HG03039 (cell line): ENCODE measurements at regions not wholly inside any gene's neighbourhood (a gene's known extent, or its start where the extent isn't known, plus 50 kb on each side); places are given as distances from the start of the nearest gene placed in this dataset.
"Not testable (repeated sequence)": the region's sequence is repeated elsewhere in the genome, so short reads cannot be mapped to it uniquely, and the experiment has no call there.

ENCODE experiments used
- ATAC-seq: cut with Tn5 transposase; IDR thresholded peaks from one replicate; pipeline ENCODE4 v1.9.1; 2021; ENCODE audit warnings: mild to moderate bottlenecking, moderate library complexity; ENCODE audit not compliant: unreplicated experiment

- ATAC-seq, result no peak
Measured at GRCh38 chr2:90209009-90209408, 1517.5 kb downstream of the RPIA start.

DNA sequence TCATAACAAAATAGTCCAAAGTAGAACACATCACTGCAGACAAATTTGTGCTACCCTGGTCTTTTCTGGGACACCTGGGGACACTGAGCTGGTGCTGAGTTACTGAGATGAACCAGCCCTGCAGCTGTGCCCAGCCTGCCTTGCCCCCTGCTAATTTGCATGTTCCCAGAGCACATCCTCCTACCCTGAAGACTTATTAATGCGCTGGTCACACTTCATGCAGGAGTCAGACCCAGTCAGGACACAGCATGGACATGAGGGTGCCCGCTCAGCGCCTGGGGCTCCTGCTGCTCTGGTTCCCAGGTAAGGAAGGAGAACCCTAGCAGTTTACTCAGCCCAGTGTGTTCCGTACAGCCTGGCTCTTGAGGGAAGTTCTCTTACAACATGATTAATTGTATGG is 1518.3 kb downstream of the RPIA start:
- ATAC-seq, result no peak

- not testable (repeated sequence) for ATAC-seq
Measured at GRCh38 chr2:90215880-90216279, 1524.4 kb downstream of the RPIA start.

DNA sequence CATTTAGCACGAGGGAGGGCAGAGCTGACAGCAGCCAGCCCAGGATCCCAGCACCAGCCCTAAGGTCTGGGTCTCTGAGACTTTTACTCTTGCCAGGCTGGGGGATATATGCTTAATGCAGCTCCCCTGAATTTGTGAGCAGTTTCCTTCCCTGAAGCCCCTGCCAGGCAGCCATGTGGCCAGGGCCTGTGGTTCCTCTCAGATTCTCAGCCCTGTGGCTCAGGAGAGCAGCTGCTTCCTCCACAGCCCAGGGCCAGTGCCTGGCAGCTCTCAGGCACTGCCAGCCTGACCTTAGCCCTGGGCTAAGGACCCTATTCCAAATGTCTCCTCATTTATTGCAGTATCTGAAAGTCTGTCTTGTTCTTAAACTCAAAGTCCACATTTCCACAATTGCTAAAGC is 1525.3 kb downstream of the RPIA start:
- not testable (repeated sequence) for ATAC-seq

DNA sequence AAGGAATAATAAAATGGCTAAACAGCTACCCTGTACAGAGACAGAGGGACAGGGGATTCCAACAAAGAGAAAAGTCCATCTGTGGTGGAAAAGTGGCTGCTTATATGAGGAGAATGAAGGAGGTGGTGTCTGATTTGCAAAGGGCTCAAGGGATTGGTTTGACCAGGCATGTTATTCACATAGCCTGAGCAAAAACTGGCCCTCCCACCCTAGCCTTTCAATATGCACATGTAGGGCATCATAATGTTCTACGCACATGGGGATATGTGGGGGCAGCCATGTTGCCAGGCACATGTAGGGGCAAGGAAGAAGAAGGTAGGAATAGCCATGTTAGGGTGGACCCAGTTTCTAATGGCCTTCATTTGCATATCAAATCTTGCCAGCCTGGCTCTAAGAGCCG is 1527.1 kb downstream of the RPIA start:
- not testable (repeated sequence) for ATAC-seq

DNA sequence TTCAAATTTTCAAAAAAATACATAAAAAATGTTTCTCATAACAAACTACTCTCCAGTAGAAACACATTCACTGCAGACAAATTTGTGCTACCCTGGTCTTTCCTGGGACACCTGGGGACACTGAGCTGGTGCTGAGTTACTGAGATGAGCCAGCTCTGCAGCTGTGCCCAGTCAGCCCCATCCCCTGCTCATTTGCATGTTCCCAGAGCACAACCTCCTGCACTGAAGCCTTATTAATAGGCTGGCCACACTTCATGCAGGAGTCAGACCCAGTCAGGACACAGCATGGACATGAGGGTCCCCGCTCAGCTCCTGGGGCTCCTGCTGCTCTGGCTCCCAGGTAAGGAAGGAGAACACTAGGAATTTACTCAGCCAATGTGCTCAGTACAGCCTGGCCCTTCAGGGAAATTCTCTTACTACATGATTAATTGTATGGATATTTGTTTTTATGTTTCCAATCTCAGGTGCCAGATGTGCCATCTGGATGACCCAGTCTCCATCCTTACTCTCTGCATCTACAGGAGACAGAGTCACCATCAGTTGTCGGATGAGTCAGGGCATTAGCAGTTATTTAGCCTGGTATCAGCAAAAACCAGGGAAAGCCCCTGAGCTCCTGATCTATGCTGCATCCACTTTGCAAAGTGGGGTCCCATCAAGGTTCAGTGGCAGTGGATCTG is 1529.3 kb downstream of the RPIA start:
- not testable (repeated sequence) for ATAC-seq

GRCh38 chr2:90221300-90221651 is 1529.8 kb downstream of the RPIA start:
- no peak for ATAC-seq

GRCh38 chr2:90224767-90225166 is 1533.3 kb downstream of the RPIA start:
- ATAC-seq, result not testable (repeated sequence)

GRCh38 chr2:90226465-90227072 is 1535.1 kb downstream of the RPIA start:
- ATAC-seq, result not testable (repeated sequence)

- not testable (repeated sequence) for ATAC-seq
Measured at GRCh38 chr2:90231199-90231598, 1539.7 kb downstream of the RPIA start.

DNA sequence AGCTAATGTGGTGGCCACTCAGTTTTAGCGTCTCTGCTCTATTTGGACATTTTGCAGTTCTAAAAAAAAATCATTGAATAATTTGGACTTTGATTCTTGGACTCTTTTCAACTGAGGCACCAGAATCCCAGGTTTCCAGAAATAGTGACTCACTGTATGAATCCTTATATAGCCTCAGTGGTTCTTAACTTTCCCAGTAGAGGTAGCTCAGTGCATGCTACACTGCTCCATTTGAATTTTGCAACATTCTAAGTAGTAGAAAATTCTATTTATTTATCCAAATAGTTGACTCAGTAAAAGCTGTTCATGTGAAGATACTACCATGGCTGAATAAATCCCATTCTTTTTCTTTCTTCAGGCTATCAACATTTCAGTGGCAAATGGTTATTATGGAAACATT is 1544.0 kb downstream of the RPIA start:
- ATAC-seq, result not testable (repeated sequence)

GRCh38 chr2:90237923-90238361 is 1546.5 kb downstream of the RPIA start:
- not testable (repeated sequence) for ATAC-seq

GRCh38 chr2:90238505-90239230 is 1547.2 kb downstream of the RPIA start:
- ATAC-seq, result not testable (repeated sequence)

DNA sequence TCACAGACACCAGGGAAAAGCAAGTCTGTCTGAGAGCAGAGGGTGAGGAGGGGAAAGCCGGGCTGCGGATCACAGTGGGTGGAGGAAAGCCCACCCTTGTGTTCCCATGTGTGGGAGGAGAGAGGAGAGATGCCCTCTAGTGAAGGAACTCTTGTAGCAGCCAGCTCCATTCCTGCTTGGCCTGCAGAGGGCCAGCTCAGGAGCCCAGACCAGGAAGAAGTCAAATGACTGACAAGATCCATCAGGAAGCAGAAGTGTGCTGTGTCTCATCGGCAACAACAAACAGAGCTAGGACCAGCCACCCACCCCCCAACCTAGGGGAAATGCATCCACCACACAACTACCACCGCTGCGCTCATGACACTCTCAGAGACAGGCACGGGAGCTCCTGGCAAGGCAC is 1548.3 kb downstream of the RPIA start:
- not testable (repeated sequence) for ATAC-seq

DNA sequence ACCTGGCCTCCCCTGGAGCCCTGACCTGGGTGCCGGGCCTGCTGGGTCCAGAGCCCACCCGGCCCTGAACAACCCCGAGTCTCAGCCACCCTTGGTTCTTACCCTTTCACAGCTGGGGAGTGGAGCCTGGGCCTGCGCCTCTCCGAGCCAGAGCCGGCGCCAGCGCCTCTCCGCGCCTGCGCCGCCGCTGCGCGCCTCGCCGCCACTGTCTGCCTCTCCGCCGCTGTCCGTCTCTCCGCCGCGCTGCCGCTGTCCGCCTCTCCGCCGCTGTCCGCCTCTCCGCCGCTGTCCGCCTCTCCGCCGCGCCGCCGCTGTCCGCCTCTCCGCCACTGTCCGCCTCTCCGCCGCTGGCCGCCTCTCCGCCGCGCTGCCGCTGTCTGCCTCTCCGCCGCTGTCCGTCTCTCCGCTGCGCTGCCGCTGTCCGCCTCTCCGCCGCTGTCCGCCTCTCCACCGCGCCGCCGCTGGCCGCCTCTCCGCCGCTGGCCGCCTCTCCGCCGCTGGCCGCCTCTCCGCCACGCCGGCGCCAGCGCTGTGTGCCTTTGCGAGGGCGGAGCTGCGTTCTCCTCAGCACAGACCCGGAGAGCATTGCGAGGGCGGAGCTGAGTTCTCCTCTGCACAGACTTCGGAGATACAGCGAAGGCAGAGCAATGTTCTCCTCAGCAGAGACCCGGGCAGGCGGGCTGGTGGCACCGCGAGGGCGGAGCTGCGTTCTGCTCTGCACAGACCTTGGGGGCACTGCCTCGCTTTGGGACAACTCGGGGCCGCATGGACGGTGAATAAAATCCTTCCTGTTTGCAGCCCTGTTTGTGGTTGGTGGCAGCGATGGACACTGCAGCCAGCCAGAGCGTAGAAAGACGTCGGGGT is 1553.7 kb downstream of the RPIA start:
- ATAC-seq, result not testable (repeated sequence)

DNA sequence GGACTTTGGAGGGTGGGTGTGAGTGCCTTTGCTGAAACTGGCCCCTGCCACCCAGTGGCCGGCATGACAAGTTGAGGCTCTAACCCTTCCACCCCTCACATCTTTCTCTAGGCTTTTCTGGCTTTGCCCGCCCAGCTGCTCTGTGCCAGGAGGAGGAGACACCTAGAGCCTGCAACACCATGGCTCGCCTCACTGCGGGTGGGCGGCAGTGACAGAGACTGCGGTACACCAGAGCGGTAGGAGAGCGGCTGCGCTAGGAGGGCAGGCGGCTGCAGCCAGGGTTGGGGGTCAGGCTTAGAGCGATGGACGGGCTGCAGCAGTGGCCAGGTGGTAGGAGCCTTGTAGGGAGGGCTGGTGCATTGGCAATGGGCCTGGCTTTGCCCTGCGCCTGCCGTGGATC is 1556.9 kb downstream of the RPIA start:
- ATAC-seq, result not testable (repeated sequence)

DNA sequence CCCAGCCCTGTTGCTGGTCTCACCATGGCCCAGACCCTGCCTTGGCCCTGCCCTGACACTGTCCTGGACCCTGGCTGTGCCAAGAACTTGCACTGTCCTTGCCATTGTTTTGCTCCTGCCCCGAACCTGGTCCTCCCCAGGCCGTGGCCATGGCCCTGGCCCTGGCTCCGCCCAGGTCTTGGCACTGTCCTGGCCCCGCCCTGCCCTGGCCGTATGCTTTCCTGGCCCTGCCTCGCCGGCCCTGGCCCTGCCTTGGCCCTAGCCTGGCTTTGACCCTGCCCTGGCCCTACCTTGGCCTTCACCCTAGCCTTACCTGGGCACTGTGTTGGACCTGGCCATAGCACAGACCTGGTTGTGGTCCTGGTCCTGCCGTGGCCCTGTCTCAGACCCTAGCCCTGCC is 1558.9 kb downstream of the RPIA start:
- not testable (repeated sequence) for ATAC-seq

GRCh38 chr2:90251576-90251975 is 1560.1 kb downstream of the RPIA start:
- ATAC-seq, result not testable (repeated sequence)

- not testable (repeated sequence) for ATAC-seq
Measured at GRCh38 chr2:90253306-90253705, 1561.8 kb downstream of the RPIA start.

GRCh38 chr2:90266888-90267287 is 1575.4 kb downstream of the RPIA start:
- ATAC-seq, result not testable (repeated sequence)

GRCh38 chr2:90287751-90288150 is 1596.3 kb downstream of the RPIA start:
- not testable (repeated sequence) for ATAC-seq
